Parathyroid adenoma (tissue), 2 donors: ENCODE measurements at regions not wholly inside any gene's neighbourhood (a gene's known extent, or its start where the extent isn't known, plus 50 kb on each side); places are given as distances from the start of the nearest gene placed in this dataset.

Experiments used
- H2AFZ ChIP-seq: fragments of 300-600 bp; sonication (generic); one replicate; pipeline ENCODE4 v1.7.0; 2017; ENCODE audit warnings: antibody characterized with exemption, mild to moderate bottlenecking
- H3K27ac ChIP-seq: fragments of 300-600 bp; sonication (generic); one replicate; pipeline ENCODE4 v1.7.0; 2017
- H3K27me3 ChIP-seq: fragments of 300-600 bp; sonication (generic); one replicate; pipeline ENCODE4 v1.7.0; 2017; ENCODE audit warnings: low read length; ENCODE audit not compliant: control insufficient read depth, insufficient read depth
- H3K36me3 ChIP-seq: fragments of 300-600 bp; sonication (generic); one replicate; pipeline ENCODE4 v1.7.0; 2017; ENCODE audit warnings: low read length; ENCODE audit not compliant: control insufficient read depth, insufficient read depth
- H3K4me1 ChIP-seq: fragments of 300-600 bp; sonication (generic); one replicate; pipeline ENCODE4 v1.7.0; 2017; ENCODE audit warnings: control low read depth
- H3K4me2 ChIP-seq: fragments of 300-600 bp; sonication (generic); one replicate; pipeline ENCODE4 v1.7.0; 2017; ENCODE audit warnings: low read length
- H3K4me3 ChIP-seq: fragments of 300-600 bp; sonication (generic); one replicate; pipeline ENCODE4 v1.7.0; 2017; ENCODE audit warnings: low read depth, low read length
- H3K79me2 ChIP-seq: fragments of 300-600 bp; sonication (generic); one replicate; pipeline ENCODE4 v1.7.0; 2017; ENCODE audit warnings: control low read depth
- H3K9ac ChIP-seq: fragments of 300-600 bp; sonication (generic); one replicate; pipeline ENCODE4 v1.7.0; 2017; ENCODE audit warnings: mild to moderate bottlenecking
- H3K9me3 ChIP-seq: fragments of 300-600 bp; sonication (generic); one replicate; pipeline ENCODE4 v1.7.0; 2017; ENCODE audit warnings: low read length; ENCODE audit not compliant: control insufficient read depth
- TF ChIP-seq, protein P1 (sequence below): fragments of 300-600 bp; sonication (generic); IDR thresholded peaks from one replicate; pipeline ENCODE4 v1.7.0; 2017; ENCODE audit warnings: antibody characterized with exemption, mild to moderate bottlenecking
- donor health status: primary hyperparathyroidism.

- Histone ChIP-seq H3K27me3 (no peaks in the 10 kb centered on the region), H2AFZ (no peak overlapping the region), H3K9me3 (no peaks in the 10 kb centered on the region), H3K36me3 (no peaks in the 10 kb centered on the region), H3K27ac (no peak overlapping the region), H3K4me1 (no peaks in the 10 kb centered on the region), H3K9ac (no peak overlapping the region), H3K79me2 (no peaks in the 10 kb centered on the region), H3K4me3 (no peak overlapping the region), H3K4me2 (no peak overlapping the region)
- TF ChIP-seq, protein P1, sequence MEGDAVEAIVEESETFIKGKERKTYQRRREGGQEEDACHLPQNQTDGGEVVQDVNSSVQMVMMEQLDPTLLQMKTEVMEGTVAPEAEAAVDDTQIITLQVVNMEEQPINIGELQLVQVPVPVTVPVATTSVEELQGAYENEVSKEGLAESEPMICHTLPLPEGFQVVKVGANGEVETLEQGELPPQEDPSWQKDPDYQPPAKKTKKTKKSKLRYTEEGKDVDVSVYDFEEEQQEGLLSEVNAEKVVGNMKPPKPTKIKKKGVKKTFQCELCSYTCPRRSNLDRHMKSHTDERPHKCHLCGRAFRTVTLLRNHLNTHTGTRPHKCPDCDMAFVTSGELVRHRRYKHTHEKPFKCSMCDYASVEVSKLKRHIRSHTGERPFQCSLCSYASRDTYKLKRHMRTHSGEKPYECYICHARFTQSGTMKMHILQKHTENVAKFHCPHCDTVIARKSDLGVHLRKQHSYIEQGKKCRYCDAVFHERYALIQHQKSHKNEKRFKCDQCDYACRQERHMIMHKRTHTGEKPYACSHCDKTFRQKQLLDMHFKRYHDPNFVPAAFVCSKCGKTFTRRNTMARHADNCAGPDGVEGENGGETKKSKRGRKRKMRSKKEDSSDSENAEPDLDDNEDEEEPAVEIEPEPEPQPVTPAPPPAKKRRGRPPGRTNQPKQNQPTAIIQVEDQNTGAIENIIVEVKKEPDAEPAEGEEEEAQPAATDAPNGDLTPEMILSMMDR: no peak
Observed at GRCh38 chr2:126406267-126406666, 249.7 kb upstream of the GYPC start.

- H3K9ac ChIP-seq: no peak overlapping the region
- H3K4me1 ChIP-seq: no peaks in the 10 kb centered on the region
- TF ChIP-seq, protein P1: no peak
- no peak overlapping the region for H3K4me2 ChIP-seq
- H3K79me2 ChIP-seq: no peaks in the 10 kb centered on the region
- no peaks in the 10 kb centered on the region for H3K9me3 ChIP-seq
- H2AFZ ChIP-seq: no peak overlapping the region
- H3K4me3 ChIP-seq: no peak overlapping the region
- H3K27ac ChIP-seq: no peak overlapping the region
- H3K36me3 ChIP-seq: no peaks in the 10 kb centered on the region
- no peaks in the 10 kb centered on the region for H3K27me3 ChIP-seq
Observed at GRCh38 chr2:126408671-126409070, 247.3 kb upstream of the GYPC start.

- TF ChIP-seq, protein P1: no peak
- no peaks in the 10 kb centered on the region for H3K9me3 ChIP-seq
- no peaks in the 10 kb centered on the region for H3K4me1 ChIP-seq
- H3K36me3 ChIP-seq: no peaks in the 10 kb centered on the region
- H3K4me3 ChIP-seq: no peak overlapping the region
- no peak overlapping the region for H3K4me2 ChIP-seq
- no peaks in the 10 kb centered on the region for H3K27me3 ChIP-seq
- no peak overlapping the region for H2AFZ ChIP-seq
- no peaks in the 10 kb centered on the region for H3K79me2 ChIP-seq
- no peak overlapping the region for H3K9ac ChIP-seq
- H3K27ac ChIP-seq: no peak overlapping the region
Observed at GRCh38 chr2:126409850-126410249, 246.1 kb upstream of the GYPC start.

GRCh38 chr2:126413079-126413478 is 242.9 kb upstream of the GYPC start:
- H3K27ac ChIP-seq: no peak overlapping the region
- H3K9me3 ChIP-seq: no peaks in the 10 kb centered on the region
- H3K27me3 ChIP-seq: no peaks in the 10 kb centered on the region
- H3K4me2 ChIP-seq: no peak overlapping the region
- no peak overlapping the region for H3K9ac ChIP-seq
- H3K4me3 ChIP-seq: no peak overlapping the region
- H2AFZ ChIP-seq: no peak overlapping the region
- H3K4me1 ChIP-seq: no peaks in the 10 kb centered on the region
- TF ChIP-seq, protein P1: no peak
- no peaks in the 10 kb centered on the region for H3K79me2 ChIP-seq
- no peaks in the 10 kb centered on the region for H3K36me3 ChIP-seq

GRCh38 chr2:126419403-126419802 is 236.6 kb upstream of the GYPC start:
- no peaks in the 10 kb centered on the region for H3K27me3 ChIP-seq
- H2AFZ ChIP-seq: no peak overlapping the region
- H3K9ac ChIP-seq: no peak overlapping the region
- no peak overlapping the region for H3K27ac ChIP-seq
- no peak overlapping the region for H3K4me2 ChIP-seq
- no peak overlapping the region for H3K4me3 ChIP-seq
- TF ChIP-seq, protein P1: no peak
- no peaks in the 10 kb centered on the region for H3K4me1 ChIP-seq
- H3K79me2 ChIP-seq: no peaks in the 10 kb centered on the region
- no peaks in the 10 kb centered on the region for H3K9me3 ChIP-seq
- no peaks in the 10 kb centered on the region for H3K36me3 ChIP-seq
